Esophagus muscularis mucosa (tissue), 3 donors: ENCODE measurements at regions not wholly inside any gene's neighbourhood (a gene's known extent, or its start where the extent isn't known, plus 50 kb on each side); places are given as distances from the start of the nearest gene placed in this dataset.

Experiments
- CTCF ChIP-seq, 3 experiments: fragments of 200-600 bp in 2 of 3; fragments of 450-650 bp in 1 of 3; sonication (generic) in 2 of 3; IDR thresholded peaks; one replicate each; pipeline ENCODE4 v1.5.1; 2017 to 2019; ENCODE audit warnings: antibody characterized with exemption in 3 of 3, mild to moderate bottlenecking in 2 of 3, moderate library complexity in 1 of 3
- POLR2A ChIP-seq: fragments of 450-650 bp; IDR thresholded peaks from one replicate; pipeline ENCODE4 v1.6.1; 2017; ENCODE audit warnings: antibody characterized with exemption, moderate library complexity, mild to moderate bottlenecking, low read depth

GRCh38 chr5:57569601-57570000 lies 87.0 kb upstream of the ACTBL2 start:
- TF ChIP-seq CTCF (IDR thresholded peaks at IDR 0.05) = no peak
- no peak for TF ChIP-seq POLR2A
